Fibroblast of the conjunctiva (primary cell): ENCODE measurements at regions not wholly inside any gene's neighbourhood (a gene's known extent, or its start where the extent isn't known, plus 50 kb on each side); places are given as distances from the start of the nearest gene placed in this dataset.

Source experiments
- DNase-seq: peaks from one replicate; pipeline ENCODE4 v3.0.0-alpha.2; 2010; ENCODE audit warnings: low read depth

DNA sequence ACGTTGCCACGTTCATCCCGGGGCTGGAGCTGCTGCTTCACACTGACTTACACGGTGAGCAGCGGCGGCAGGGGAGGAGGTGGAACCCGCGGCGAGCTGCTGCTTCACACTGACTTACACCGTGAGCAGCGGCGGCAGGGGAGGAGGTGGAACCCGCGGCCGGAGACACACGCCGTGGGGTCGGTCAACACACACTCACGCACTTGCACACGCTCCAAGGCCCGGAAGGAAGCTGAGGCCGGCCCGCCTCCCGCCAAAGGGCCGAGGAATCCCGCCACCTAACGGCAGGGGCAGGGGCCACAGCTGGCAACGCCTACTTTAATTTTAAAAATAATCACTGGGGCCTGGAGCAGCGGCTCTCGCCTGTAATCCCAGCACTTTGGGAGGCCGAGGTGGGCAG, 94.4 kb upstream of the FOXC1 start:
- no peak for DNase-seq

- no peak for DNase-seq
These were observed 93.9 kb upstream of the FOXC1 start for GRCh38 chr6:1515781-1516180.

DNA sequence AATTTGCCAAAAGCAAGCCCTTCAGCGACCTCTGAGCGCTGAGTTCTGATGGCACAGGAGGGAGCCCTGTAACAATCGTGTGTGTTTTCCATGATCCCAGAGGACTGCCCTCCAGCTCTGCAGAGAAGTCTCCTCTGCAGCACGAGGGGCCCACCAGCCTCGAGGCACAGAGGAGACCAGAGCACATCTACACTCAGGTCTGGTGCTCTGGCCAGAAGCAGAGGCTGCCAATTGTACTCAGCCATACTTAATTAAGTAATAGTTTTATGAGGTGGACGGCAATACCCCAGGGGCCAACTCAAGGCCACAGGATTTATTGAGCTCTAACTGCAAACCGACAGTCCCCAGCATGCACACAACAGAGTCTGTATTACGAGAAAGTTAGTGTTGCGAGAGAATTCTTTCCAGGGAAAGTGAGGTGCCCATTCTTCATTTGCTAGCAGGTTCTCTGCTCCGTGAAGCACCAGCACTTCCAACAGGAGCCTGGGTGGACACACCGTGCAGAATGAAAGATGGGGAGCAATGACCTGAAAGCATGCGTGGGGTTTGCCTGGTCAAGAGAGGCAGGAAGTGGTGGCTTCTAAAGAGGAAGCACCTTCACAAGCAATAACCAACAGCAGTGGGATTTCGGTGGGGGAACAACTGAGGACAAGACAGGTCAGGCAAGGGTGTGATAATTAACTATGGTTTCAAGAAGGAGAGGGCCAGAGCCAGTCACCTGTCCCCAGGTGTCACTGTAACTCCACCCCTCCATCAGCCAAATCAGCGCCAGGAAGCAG, 92.8 kb upstream of the FOXC1 start:
- DNase-seq = no peak

DNA sequence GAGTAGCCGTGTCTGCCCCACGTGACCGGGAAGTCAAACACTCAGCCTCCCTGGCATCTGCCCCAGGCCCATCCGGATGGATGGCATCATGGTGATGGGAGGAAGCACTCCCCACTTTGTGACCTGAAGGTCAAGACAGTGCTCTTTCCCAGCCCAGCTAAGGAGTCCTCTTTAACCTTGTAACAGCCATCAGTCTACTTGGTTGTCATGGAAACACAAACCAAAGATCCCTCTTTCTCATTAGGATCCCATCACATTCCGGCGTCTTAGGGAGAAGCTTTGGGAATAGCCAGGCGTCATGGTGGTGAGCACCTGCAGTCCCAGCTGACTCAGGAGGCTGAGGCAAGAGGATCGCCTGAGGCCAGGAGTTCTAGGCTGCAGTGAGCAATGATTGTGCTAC, 90.9 kb upstream of the FOXC1 start:
- no peak for DNase-seq

- no peak for DNase-seq
These were observed 90.1 kb upstream of the FOXC1 start for GRCh38 chr6:1519597-1519996.

- DNase-seq = no peak
These were observed 86.9 kb upstream of the FOXC1 start for GRCh38 chr6:1522779-1523178.

DNA sequence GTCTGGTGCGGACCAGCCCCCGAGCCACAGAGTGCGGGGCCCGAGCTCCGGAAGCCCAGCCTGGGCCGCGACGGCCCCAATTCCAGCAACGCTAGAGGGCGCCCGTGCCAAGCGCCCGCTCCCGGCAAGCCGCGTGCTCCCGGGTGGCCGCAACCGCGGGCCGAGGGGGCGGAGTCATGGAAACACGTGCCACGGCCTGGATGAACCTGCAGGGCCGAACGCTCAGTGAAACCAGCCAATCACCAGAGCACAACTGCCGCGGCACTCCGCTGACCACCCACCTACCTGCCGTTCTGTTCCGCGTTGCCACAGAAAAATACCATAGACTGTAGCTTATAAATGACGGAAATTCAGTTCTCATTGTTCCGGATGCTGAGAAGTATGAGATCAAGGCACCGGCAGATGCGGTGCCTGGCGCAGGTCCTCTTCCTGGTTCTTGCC, 85.7 kb upstream of the FOXC1 start:
- DNase-seq = peak; percentile 49

- no peak for DNase-seq
These were observed 84.2 kb upstream of the FOXC1 start for GRCh38 chr6:1525364-1526038.

- DNase-seq = no peak
These were observed 83.2 kb upstream of the FOXC1 start for GRCh38 chr6:1526398-1527072.

DNA sequence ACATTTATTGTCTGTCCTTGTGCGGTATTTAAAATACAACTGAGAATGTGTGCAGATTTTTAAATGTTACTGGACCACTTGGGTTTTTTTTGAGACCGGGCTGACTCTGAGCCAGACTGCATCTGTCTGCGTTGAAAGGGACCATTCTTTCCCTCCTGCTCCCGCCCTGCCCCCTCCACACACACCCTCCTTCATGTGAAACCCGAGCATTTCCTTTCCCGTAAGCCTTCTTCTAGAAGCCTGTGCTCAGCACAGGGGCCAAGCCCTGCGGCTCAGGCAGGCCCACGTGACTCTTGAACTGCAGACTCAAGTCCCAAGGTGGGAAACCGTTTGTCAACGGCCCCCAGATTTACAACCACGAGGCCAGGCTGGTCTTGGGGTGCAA, 82.7 kb upstream of the FOXC1 start:
- DNase-seq = peak; percentile 44

- DNase-seq = no peak
These were observed 74.4 kb upstream of the FOXC1 start for GRCh38 chr6:1535295-1535694.

DNA sequence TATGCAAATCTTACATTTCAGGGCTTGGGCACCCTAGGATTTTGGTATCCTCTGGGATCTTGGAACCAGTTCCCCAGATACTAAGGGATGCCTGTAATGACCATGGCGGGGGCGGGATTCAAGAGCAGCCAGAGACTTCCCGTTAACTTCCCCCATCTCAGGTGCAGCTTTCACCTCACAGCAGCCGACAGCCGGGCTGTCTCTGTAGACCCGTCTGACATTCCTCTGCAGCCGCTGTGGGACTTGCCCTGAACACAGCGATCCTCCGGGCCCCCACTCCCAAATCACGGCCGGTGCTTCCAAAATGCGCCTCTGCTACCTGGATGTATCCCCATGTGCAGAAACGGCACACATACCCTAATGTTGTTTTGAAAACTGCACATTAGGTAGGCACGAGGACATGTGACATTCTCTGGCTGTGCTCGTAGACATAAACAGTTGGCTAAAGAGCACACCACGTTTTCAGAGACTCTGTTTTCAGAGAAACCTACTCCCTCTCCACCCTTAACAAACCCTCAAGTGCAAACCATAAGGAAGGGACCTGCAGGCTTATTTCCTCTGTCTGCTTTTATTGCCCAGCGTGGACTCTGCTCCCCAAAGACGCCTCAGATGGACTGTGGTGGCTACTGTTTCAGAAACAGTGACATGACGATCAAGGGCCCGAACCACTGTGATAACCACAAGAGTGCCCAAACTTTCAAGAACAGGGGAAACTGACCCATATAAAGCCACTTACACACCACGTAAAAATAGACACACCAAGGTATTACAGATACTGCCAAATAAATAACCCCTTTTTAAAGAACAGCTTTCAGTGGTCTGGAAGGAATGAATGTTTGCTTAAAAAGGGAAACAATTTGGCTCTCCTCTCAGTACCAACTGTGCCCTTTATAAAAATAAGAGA, 72.9 kb upstream of the FOXC1 start:
- DNase-seq = no peak

DNA sequence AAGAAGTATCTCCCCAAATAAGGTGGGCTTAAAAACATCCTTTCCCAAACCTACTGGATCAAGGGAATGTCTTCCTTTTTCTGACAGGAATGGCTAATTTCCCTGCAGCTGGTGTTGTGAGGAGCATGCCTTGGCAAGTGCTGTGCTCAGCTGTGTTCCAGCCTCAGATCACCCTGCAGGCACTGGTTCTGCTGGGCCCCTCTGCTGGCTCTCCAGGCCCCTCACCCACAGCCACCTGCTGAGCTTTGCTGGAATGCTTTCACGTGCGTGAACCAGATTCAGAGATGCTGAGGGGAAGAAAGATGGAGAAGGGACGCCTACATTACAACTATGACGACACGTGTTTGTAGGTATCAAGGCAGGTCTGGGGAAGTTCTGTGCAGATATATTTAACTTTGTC, 71.3 kb upstream of the FOXC1 start:
- no peak for DNase-seq

DNA sequence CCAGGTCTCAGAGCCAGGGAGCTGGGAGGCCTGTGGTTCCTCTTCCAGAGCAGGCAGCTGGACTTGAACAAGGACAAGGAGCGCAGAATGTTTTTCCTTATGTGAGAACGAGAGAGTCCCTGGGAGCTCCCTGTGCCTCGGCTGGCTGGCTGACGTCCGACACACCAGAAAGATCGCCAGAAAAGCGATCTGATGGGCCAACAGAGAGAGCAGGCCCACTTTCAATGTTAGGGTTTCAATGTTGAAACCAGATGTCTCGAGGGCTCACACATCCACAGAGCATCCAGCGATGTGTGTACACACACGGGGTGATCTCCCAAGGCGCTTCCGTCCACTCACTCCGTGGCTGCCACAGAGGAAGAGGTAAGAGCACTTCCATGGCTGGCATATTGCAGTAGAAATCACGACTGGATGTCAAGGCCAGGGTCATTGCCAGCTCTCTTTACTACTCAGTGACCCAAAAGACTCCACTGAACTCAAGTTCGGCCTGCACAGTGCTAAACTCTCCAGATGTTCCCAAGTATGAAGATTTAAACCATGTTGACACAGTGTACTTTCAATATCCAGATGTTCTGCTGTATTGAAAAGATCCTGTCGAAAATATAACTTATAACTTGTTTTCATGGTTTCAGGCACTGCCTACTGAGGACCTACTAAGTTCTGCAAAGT, 70.8 kb upstream of the FOXC1 start:
- DNase-seq = no peak

DNA sequence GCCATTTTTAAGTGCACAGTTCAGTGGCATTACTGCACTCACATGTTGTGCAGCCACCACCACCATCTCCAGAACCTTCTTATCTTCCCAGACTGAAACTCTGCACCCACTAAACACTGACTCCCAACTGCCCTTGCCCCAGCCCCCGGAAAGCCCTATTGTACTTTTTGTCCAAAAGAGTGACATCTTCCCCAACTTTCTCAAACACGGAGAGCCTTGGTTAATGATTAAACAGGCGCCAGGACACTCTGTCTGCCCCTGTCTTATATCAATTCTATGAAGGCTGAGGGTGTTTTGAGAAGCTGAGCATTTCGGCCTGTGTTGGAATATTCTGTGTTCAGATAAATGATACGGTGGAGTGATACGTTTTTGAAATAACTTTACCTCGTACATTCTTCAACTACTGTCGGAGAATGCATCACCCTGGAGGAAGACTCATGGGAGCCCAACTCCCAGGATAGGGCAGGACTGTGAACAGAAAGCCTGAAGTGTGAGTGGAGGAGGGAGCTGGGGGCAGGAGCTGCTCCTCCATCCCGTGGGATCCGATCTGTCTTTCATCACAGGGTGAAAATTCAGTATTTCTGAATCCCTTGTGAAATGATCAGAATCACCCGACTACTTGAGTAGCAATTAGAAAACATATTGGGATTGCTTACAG, 68.7 kb upstream of the FOXC1 start:
- no peak for DNase-seq

GRCh38 chr6:1542335-1542734, 67.4 kb upstream of the FOXC1 start:
- no peak for DNase-seq

- no peak for DNase-seq
These were observed 67.0 kb upstream of the FOXC1 start for GRCh38 chr6:1542764-1543163.

DNA sequence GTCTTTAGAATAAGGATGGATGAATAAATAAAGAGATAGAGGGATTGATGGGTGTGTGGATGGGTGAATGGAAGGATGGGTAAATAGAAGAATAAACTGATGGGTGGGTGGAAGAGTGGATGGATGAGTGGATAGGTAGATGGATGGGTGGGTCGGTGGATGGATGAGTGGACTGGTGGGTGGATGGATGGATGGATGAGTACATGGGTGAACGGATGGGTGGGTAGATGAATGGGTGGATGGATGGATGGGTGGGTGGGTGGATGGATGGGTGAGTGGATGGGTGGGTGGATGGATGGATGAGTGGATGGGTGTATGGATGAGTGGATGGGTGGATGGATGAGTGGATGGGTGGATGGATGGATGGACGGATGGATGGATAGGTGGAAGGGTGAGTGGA, 65.7 kb upstream of the FOXC1 start:
- no peak for DNase-seq

DNA sequence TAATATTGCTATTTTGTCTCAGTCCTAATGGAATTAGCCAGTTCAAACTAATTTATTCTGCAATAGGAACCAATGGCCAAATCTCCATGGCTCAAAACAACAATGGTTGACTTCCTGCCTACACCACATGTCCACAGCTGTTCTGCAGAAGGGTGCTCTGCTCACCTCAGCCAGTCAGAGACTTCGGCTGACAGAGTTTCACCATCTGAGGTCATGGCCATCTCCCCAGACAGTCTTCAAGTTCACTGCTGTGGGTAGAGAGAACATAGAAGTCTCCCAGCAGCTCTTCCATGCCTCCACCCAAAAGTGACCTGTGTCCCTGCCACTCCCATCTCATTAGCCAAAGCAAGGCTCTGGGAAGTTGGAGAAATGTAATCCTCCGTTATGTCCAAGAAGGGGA, 65.1 kb upstream of the FOXC1 start:
- no peak for DNase-seq

DNA sequence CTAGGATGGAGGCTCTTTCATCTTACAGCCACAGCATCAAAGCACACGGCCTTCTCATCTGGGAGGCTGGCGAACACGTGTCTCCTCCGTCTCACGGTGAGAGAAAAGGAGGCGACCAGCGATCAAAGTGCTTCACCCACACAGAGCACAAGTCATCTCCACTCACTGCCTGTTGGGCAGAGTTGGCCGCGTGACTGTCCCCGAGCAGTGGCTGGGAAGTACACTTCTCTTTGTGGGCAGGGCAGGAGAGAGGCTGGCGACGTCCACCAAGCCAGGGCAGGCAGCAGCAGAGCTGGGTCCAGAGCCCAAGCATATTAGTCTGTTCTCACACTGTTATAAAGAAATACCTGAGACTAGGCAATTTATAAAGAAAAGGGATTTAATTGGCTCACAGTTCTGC, 64.1 kb upstream of the FOXC1 start:
- no peak for DNase-seq

DNA sequence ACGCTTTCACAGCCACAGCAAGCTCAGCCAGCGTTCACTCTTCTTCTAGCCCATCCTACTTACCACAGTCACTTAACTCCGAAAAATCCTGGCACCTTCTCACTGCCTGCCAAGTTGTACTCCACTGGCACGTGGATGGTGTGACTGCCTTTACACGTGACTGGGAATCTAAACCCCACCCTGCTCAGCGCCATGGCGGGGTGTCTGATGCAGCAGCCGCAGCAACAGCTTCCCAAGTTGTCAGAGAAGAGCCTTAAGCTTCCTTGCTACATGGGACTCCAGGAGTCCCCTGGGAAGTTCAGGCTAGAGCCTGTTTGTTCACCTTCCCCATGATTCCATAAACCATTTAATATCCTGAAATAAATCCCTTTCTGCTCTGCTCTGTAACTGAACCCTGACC, 61.9 kb upstream of the FOXC1 start:
- DNase-seq = no peak
